ENCODE measurements at regions not wholly inside any gene's neighbourhood (a gene's known extent, or its start where the extent isn't known, plus 50 kb on each side); places are given as distances from the start of the nearest gene placed in this dataset.
"Not testable (repeated sequence)": the region's sequence is repeated elsewhere in the genome, so short reads cannot be mapped to it uniquely, and the experiment has no call there.

- no peak for DNase-seq (ENCODE audit: extremely low read depth, low read depth)
- no peak for TF ChIP-seq CTCF (IDR thresholded peaks at IDR 0.05; ENCODE audit: low read depth, low read length)
These were observed 1184.1 kb downstream of the TYW1 start for GRCh38 chr7:68180761-68181160.

DNA sequence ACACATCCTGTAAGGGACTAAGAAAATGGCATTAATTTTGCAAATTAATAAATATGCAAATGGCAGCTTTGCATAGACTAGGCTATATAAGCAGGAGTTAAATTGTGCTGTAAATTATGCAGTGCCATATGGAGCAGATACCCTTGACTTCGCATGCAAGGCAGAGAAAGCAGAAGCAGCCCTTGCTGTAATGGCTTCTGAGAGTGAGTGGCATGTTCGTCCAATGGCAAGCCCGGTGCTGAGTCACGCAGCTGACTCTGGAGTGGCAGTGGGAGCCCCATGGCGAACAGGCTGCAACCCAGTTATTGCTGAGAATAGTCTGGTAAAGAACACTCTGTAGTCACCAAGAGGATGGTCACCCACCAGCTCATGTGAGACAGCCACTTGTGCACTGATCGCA is 1186.5 kb downstream of the TYW1 start:
- TF ChIP-seq CTCF (IDR thresholded peaks at IDR 0.05; ENCODE audit: low read depth, low read length): no peak
- no peak for DNase-seq (ENCODE audit: extremely low read depth, low read depth)

- DNase-seq (ENCODE audit: extremely low read depth, low read depth): no peak
- no peak for TF ChIP-seq CTCF (IDR thresholded peaks at IDR 0.05; ENCODE audit: low read depth, low read length)
These were observed 1189.2 kb downstream of the TYW1 start for GRCh38 chr7:68185631-68186456.

DNA sequence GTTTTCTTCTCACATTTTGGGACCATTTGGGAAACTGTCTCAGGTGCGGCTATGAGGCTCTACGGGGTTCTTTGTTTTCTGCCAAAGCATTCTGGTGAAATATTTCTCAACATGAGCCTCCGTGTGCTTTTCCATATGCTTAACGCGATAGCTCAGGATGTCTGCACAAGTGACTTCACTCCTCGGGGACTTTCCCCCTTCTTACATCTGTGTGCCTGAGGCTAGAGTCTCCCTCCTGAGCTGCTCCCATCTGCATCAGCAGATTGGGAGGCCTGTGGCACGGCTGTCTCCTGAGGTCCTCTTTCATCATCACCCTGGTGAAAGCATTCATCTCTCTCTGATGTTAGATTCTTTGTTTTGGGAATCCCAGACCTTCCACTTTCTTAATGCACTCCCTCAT is 1190.9 kb downstream of the TYW1 start:
- TF ChIP-seq CTCF (IDR thresholded peaks at IDR 0.05; ENCODE audit: low read depth, low read length): no peak
- no peak for DNase-seq (ENCODE audit: extremely low read depth, low read depth)

- no peak for TF ChIP-seq CTCF (IDR thresholded peaks at IDR 0.05; ENCODE audit: low read depth, low read length)
- DNase-seq (ENCODE audit: extremely low read depth, low read depth): no peak
These were observed 1196.3 kb downstream of the TYW1 start for GRCh38 chr7:68192941-68193340.

- not testable (repeated sequence) for DNase-seq (ENCODE audit: extremely low read depth, low read depth)
These were observed 1199.0 kb downstream of the TYW1 start for GRCh38 chr7:68195642-68196041.

DNA sequence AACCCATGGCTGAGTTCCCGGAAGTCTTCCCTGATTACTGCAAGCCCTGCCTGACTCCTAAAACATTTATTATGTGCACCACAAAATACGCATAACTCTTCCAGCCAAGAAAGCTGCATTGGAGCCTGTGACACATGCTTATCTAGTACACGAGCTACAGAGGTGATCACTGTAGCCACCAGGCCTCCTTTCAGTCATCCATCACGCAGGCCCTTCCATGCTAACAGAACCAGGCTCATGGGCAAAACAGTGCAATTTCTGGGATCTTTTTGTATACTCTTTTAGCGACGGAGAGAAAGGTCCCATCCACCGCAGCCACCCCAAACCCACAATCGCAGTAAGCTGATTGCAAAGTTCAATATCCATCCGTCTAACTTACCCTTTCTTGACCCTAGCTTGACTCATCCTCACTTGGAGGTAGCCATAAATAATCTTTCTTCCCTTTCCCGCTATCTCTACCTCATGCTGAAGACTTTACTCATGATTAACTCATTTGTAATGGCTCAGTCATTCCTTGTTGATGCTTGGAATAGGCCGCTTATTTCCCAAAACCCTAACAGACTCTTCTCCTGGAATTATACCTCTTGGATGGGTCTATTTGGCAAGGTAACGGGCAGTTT is 1203.5 kb downstream of the TYW1 start:
- no peak for DNase-seq (ENCODE audit: extremely low read depth, low read depth)
- no peak for TF ChIP-seq CTCF (IDR thresholded peaks at IDR 0.05; ENCODE audit: low read depth, low read length)

All from AG09319 (cell line).